GM19452 (cell line): ENCODE measurements at regions not wholly inside any gene's neighbourhood (a gene's known extent, or its start where the extent isn't known, plus 50 kb on each side); places are given as distances from the start of the nearest gene placed in this dataset.

ENCODE experiments used
- ATAC-seq: cut with Tn5 transposase; IDR thresholded peaks from one replicate; pipeline ENCODE4 v1.9.1; 2021; ENCODE audit not compliant: unreplicated experiment

- ATAC-seq, result no peak
Observed at GRCh38 chr14:101040538-101041442, 137.3 kb upstream of the RTL1 start.

DNA sequence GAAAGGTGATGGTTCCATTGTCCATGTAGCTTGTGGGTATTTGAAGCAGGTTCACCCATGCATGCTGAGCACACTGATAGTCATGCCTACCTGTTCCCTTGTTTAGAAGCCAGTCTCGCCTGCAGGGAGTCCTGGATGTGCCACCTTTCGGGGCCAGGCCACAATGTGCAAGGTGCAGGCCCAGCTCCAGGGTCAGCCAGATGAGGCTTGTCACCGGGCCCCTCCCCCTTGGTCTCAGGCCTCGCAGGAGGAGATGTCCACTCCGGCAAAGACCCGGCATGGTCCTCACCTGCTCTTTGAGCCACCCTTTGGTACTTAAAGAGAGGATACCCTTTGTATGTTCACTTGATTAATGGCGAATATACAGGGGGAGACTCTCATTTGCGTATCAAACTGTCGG is 140.4 kb upstream of the RTL1 start:
- ATAC-seq, result no peak

DNA sequence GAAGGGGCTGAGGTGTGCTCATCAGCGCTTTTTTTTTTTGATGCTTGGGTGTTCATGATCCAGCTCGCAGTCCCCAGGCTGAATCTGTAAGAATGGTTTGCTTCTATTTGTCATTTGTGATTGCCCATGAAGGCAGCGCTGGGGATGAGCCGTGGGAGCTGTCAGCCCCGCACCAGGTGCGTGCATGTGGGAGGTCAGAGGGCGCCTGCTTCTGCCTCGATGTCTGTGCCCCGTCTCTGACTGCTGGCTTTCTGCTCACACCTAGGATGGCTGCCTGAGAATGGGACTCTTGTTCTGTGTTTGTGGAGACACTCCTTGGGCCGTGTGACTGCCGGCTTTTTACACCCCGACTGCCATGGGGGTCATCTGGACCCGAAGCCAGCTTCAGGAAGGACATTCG is 141.2 kb upstream of the RTL1 start:
- no peak for ATAC-seq

DNA sequence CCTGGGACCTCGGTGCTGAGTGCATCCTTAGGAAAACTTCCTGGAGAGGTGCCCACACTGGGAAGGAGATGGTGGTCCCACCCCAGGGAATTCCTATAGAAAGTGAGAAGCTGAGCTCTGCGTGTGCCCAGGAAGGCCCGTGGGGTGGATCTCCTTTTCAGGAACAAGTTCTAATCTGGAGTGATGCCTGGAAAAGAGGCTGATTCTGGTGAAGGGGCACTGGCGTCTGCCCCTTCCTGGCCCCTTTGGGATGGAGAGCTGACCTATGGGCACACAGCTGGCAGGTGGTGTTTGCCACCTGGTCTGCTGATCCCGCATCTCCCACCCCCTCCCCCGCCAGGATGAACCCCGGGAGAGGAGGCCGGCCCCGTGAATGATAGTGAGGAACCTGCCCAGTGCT is 142.0 kb upstream of the RTL1 start:
- ATAC-seq, result no peak

DNA sequence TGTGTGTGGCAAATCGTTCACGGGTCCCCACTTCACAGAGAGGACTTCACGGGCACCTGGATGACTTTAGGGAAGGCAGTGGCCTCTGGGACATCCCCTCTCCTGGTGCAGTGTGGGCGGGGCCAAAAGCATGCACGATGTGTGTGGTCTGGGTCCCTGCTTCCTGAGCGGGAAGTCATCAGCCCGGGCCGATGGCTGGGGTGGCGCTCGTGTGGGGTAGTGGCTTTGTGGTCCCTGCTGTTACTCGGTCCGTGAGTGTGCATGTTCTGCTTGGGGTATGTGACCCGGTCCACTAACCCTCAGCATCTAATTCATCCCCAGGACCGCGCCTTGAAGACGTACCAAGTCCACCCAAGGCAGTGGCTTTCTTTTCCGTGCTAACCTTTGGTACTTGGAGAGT is 142.5 kb upstream of the RTL1 start:
- no peak for ATAC-seq

DNA sequence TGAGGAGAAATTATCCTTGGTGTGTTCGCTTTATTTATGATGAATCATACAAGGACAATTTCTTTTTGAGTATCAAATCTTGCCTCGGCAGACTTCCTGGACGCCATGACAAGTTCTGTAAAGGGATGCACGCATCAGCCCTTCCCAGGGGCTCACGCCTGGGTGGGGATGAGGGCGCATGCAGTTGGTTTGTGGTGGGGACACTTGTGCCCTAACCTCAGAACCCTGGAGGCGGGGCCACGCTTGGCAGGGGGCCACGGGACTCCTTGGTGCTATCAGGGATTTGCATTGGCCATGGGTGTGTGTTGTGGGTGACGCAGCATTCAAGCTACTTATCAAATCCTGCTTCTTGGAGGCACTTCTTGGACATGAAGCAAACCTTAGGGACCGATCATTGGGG is 143.8 kb upstream of the RTL1 start:
- no peak for ATAC-seq

DNA sequence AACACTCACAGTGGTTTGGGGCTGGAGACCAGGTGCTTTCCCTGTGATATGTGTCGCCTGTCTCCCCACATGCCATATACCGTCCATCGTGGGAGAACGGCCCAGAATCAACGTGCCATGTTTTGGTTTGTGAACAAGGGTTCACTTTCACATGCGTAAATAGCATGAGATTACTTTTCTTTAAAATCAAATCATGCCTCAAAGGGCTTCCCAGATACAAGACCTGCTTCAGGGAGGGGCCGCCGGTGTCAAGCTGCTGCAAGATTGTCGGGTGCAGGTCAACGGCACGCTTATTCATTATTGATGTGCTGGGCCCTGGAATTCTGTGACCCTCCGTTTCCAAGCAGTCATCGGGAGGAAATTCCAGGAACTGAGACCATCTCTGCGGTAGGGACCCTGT is 145.2 kb upstream of the RTL1 start:
- ATAC-seq, result no peak

DNA sequence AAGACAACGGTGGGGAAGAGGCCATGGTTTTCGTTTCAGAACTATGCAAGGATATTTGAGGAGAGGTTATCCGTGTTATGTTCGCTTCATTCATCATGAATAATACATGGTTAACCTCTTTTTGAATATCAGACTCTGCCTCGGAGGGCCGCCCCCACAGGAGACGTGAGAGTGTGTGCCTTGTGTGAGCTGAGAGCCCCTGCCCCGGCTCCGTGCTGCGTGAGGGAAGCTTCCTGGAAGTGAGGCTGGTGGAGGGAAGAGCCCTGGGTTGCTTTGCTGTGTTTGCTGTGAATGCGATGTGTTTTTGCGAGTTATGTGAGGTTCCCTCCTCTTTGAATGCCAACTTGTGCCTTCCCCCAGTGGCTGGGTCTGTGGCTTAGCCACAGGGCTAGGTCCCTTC is 146.0 kb upstream of the RTL1 start:
- no peak for ATAC-seq

- no peak for ATAC-seq
Observed at GRCh38 chr14:101049942-101050341, 146.4 kb upstream of the RTL1 start.

DNA sequence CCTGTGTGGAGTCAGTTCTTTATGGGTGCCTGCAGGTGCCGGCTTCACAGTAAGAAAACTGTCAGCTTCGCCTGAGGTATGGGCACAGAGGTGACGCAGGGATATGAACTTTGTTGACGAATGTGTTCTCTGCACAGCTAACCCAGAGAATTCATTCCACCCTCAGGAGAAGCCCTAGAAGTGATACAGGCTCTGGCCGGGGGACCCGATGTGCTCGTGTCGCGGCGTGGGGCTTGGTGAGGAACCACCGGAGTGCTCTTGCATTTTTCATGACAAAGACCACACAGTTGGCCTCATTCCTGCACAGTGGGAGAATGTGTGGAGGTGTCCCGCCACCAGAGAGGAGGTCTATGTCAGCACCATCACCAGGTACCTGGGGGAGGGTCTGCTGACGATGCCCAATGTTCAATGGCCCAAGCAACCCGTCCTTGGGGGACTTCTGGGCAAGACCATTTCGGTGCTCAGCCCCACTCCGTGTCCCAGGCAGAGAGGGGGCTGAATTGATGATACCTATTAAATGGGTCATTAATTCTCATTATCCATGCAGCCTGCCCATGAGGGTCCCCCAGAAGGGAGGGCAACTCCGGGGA is 147.5 kb upstream of the RTL1 start:
- ATAC-seq, result no peak

GRCh38 chr14:101054671-101055070 is 151.1 kb upstream of the RTL1 start:
- ATAC-seq, result no peak

DNA sequence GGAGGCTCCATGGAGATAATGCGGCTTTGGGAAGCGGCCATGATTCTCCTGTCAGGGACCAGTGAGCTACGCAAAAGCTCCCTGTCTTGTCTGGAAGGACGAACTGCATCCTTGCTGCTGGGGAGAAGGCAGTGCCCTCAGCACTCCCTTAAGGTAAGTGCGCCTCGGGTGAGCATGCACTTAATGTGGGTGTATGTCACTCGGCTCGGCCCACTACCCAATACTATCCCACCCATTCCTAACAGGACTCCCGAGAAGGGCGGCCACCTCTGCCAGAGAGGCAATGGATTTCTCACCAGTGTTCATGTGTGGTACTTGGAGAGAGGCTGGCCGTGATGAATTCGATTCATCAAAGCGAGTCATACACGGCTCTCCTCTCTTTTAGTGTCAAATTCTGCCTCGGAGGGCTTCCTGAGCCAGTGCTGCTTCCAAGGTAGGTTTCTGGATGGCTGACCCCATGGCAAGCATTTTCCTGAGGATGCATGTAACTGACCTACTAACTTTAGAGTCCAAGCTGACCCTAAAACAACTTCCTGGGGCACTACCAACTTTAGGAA is 151.7 kb upstream of the RTL1 start:
- no peak for ATAC-seq

DNA sequence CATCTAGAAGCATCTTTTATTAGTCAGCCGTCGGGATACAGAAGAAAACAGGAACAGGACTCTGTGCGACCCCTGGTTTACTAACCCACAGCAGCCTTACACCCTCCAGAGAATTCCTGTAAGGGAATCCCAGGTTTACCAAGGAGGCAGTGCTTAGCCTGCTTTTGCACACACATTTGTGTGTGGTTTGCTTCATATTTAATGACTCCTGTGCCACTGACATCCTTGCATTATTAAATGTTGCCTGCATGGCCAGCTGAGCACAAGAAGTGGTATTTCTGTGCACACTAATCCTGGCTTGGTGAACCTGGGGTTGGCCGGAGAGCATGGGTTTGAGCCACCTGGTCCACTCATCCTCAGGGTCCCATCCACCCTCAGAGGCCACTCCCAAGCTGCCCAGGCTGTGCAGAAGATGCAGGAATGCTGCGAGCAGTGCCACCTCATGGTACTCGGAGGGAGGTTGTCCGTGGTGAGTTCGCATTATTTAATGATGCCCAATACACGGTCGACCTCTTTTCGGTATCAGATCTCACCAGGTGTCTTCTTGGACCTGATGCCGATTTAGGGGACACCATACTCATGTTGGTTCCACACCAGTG is 152.4 kb upstream of the RTL1 start:
- ATAC-seq, result no peak

- no peak for ATAC-seq
Observed at GRCh38 chr14:101056446-101056845, 152.9 kb upstream of the RTL1 start.

DNA sequence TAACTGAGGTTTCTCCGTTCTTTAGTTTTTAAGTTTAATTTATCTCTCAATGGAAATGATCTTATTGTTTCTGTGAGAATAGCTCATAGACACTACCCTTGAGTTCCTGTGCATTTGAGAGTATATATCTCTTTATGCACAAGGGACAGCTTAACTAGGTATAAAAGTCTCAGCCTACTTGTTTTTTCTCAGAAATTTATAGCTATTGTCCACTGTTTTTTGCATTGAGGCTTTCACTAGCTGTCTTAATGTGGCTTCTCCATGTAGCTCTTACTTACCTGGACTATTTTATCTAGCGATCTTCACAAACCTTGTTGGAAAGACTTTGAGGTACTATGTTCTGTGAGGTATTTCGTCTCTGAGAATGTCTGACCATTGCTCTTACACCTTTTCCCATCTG is 153.9 kb upstream of the RTL1 start:
- ATAC-seq, result no peak

- no peak for ATAC-seq
Observed at GRCh38 chr14:101058571-101058970, 155.0 kb upstream of the RTL1 start.

DNA sequence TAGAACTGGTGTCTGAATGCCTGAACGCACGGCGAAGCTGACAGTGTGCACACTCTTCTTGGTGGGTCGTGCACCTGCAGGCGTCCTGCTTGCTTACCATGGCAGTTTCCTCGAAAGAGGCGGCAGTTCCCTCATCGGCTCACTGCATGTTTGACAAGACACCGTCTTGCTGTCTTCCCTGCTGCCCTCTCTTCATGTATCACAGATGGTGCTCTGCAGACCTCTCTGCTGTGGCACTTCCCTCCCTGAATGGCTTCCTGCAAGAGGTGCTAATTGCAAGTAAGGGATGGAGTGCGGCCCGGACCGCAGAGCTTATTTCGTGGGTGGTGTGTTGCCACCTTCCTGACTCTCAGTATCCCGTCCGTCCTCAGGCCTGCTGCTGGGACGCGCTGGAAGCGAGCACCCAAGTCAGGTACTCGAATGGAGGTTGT is 156.7 kb upstream of the RTL1 start:
- ATAC-seq, result no peak

GRCh38 chr14:101061411-101062064 is 158.0 kb upstream of the RTL1 start:
- no peak for ATAC-seq

- no peak for ATAC-seq
Observed at GRCh38 chr14:101062065-101062450, 158.5 kb upstream of the RTL1 start.

DNA sequence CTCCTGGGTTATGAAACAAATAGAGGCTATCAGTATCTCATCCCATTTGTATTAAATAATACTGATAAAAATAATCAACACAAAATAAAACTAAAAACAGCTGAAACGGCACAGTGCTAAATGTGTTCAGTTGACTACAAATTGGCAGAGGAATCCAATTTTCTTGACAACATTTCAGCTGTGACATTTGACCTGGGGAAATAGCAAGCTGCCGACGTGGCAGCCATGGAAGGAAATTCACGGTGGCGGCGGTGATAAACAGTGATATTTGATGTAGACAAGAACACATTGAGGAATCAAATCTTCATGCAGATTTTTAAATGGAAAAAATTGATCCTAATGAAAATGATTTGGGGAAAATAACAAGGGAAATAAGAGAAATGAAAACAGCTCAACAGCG is 159.1 kb upstream of the RTL1 start:
- no peak for ATAC-seq

DNA sequence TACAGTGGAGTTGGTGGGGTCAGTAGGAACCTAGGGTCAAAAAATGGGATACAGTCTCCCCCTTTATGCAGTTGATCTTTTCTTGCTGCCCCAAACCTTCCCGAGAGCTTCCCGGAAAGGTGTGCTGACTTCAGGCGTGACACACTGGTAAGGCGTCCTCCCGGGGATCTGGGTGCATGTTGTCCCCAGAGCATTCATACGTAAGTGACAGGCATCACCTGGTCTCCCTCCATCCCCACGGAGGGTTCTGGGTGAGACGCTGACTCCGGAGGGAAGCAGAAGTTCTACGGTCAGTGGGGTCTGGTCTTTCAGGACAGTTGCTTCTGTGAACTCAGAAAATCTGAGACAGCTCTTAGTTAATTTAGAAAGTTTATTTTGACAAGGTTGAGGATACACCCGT is 159.6 kb upstream of the RTL1 start:
- ATAC-seq, result no peak
